Karpas-422 (cell line): ENCODE measurements at regions not wholly inside any gene's neighbourhood (a gene's known extent, or its start where the extent isn't known, plus 50 kb on each side); places are given as distances from the start of the nearest gene placed in this dataset.

Source experiments
- DNase-seq: peaks from one replicate; pipeline ENCODE4 v3.0.0-alpha.2; 2015
- H2AFZ ChIP-seq: fragments of 200-600 bp; sonication (generic); 2 replicates; pipeline ENCODE4 v1.6.1; 2014; ENCODE audit warnings: antibody characterized with exemption, low read length, mixed read lengths
- H3K27ac ChIP-seq: fragments of 200-600 bp; sonication (generic); 2 replicates; pipeline ENCODE4 v1.5.1; 2014; ENCODE audit warnings: mild to moderate bottlenecking, low read length, moderate library complexity
- H3K27me3 ChIP-seq: fragments of 200-600 bp; sonication (generic); 2 replicates; pipeline ENCODE4 v1.6.1; 2014; ENCODE audit warnings: low read length, mixed read lengths
- H3K36me3 ChIP-seq: fragments of 200-600 bp; sonication (generic); 2 replicates; pipeline ENCODE4 v1.6.1; 2014; ENCODE audit warnings: low read length, mixed read lengths; ENCODE audit not compliant: insufficient read depth
- H3K4me1 ChIP-seq: fragments of 200-600 bp; sonication (generic); 2 replicates; pipeline ENCODE4 v1.6.1; 2014; ENCODE audit warnings: mild to moderate bottlenecking, low read length, mixed read lengths
- H3K4me2 ChIP-seq: fragments of 200-600 bp; sonication (generic); 2 replicates; pipeline ENCODE4 v1.6.1; 2014; ENCODE audit warnings: low read length, low read depth, mild to moderate bottlenecking; ENCODE audit not compliant: poor library complexity, severe bottlenecking
- H3K4me3 ChIP-seq: fragments of 200-600 bp; sonication (generic); 2 replicates; pipeline ENCODE4 v1.5.1; 2014; ENCODE audit warnings: mild to moderate bottlenecking, antibody characterized with exemption, low read length, mixed read lengths
- H3K79me2 ChIP-seq: fragments of 200-600 bp; sonication (generic); 2 replicates; pipeline ENCODE4 v1.6.1; 2014; ENCODE audit warnings: mild to moderate bottlenecking, low read length, mixed read lengths
- H3K9ac ChIP-seq: fragments of 200-600 bp; sonication (generic); 2 replicates; pipeline ENCODE4 v1.6.0; 2014; ENCODE audit warnings: low read length
- H3K9me2 ChIP-seq: fragments of 200-600 bp; sonication (generic), shearing (Covaris generic); replicated peaks from 2 replicates; pipeline ENCODE4 v1.6.0; 2014; ENCODE audit warnings: mild to moderate bottlenecking, low read length, moderate library complexity; ENCODE audit not compliant: insufficient read depth
- H3K9me3 ChIP-seq: fragments of 300-700, 200-600 bp; sonication (generic); 2 replicates; pipeline ENCODE4 v1.6.1; 2014; ENCODE audit warnings: low read length, mixed read lengths
- H4K20me1 ChIP-seq: fragments of 200-600 bp; sonication (generic); 2 replicates; pipeline ENCODE4 v1.6.1; 2014; ENCODE audit warnings: mild to moderate bottlenecking, antibody characterized with exemption, low read length, low read depth; ENCODE audit not compliant: insufficient read depth

- Histone ChIP-seq H3K36me3 (no peaks in the 10 kb centered on the region), H3K79me2 (no peaks in the 10 kb centered on the region), H3K4me1 (no peaks in the 10 kb centered on the region), H3K9me3 (no peaks in the 10 kb centered on the region), H2AFZ (no peak overlapping the region), H3K9me2 (no peaks in the 10 kb centered on the region), H4K20me1 (no peaks in the 10 kb centered on the region), H3K27me3 (no peaks in the 10 kb centered on the region), H3K4me2 (no peak overlapping the region), H3K9ac (no peak overlapping the region), H3K27ac (no peak overlapping the region), H3K4me3 (no peak overlapping the region)
- DNase-seq = no peak
Observed at GRCh38 chr15:57824186-57824585, 117.7 kb downstream of the POLR2M start.

DNA sequence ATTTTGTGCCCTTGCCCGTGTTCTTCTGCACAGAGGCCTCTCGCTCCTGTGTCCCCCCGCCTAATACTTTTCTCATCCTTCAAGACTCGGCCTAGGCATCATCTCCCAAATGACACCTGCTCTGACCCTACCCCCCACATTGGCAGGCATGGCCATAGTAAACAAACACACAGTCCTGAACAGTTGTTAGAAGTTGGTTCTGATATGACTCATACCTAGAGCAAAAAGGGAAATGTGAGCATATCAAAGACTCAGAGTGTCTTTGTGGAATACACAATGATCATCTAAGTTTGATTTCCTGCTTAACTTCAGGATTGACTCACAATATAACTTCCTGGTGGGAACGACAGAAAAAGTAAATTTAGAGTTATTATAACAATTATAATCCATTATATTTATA is 120.5 kb downstream of the POLR2M start:
- H3K4me2 ChIP-seq = no peak overlapping the region
- H3K9me2 ChIP-seq = no peaks in the 10 kb centered on the region
- H4K20me1 ChIP-seq = no peaks in the 10 kb centered on the region
- H3K4me1 ChIP-seq = no peaks in the 10 kb centered on the region
- no peak overlapping the region for H3K4me3 ChIP-seq
- H3K9ac ChIP-seq = no peak overlapping the region
- H3K27ac ChIP-seq = no peak overlapping the region
- no peaks in the 10 kb centered on the region for H3K27me3 ChIP-seq
- no peaks in the 10 kb centered on the region for H3K9me3 ChIP-seq
- H3K36me3 ChIP-seq = no peaks in the 10 kb centered on the region
- H2AFZ ChIP-seq = no peak overlapping the region
- no peak for DNase-seq
- H3K79me2 ChIP-seq = no peaks in the 10 kb centered on the region

DNA sequence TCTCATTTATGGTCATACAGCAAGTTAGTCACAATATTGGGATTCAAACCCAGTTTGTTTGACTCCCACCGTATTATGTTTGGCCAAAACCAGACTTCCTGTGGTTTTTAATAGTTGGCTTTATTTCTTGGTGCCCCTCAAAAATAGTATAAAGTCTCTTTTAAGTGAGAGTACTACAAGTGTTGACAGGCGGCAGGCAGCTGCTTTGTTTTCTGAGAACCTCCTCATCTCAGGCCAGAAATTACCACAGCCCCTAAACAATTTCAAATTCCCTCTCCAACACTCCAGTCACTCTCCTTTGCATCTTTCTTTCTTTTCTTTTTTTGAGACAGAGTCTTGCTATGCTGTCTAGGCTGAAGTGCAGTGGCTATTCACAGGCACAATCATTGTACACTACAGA is 121.5 kb downstream of the POLR2M start:
- no peak overlapping the region for H3K27ac ChIP-seq
- H3K79me2 ChIP-seq = no peaks in the 10 kb centered on the region
- H4K20me1 ChIP-seq = no peaks in the 10 kb centered on the region
- no peak for DNase-seq
- H3K9me2 ChIP-seq = no peaks in the 10 kb centered on the region
- H3K9ac ChIP-seq = no peak overlapping the region
- H3K4me3 ChIP-seq = no peak overlapping the region
- no peaks in the 10 kb centered on the region for H3K4me1 ChIP-seq
- no peak overlapping the region for H2AFZ ChIP-seq
- H3K27me3 ChIP-seq = no peaks in the 10 kb centered on the region
- no peak overlapping the region for H3K4me2 ChIP-seq
- no peaks in the 10 kb centered on the region for H3K36me3 ChIP-seq
- no peaks in the 10 kb centered on the region for H3K9me3 ChIP-seq

DNA sequence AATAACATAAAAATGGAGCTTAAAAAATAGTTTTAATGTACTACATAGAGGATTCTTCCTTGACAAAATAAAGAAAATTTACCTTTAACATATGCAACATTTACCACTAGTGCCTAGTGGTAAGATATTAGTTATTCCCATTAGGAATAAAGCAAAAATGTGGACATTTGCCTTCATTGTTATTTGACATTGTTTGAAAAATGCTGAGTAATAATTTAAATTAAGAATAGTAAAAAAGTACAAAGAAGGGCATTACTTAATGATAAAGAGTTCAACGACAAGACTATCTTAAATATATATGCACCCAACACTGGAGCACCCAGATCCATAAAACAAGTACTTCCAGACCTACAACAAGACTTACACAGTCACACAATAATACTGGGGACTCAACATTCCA is 125.7 kb downstream of the POLR2M start:
- no peaks in the 10 kb centered on the region for H3K9me2 ChIP-seq
- no peaks in the 10 kb centered on the region for H3K4me1 ChIP-seq

GRCh38 chr15:57835119-57835518 is 128.6 kb downstream of the POLR2M start:
- Histone ChIP-seq H4K20me1 (no peaks in the 10 kb centered on the region), H3K4me2 (no peak overlapping the region), H3K36me3 (no peaks in the 10 kb centered on the region), H3K9ac (no peak overlapping the region), H3K27me3 (no peaks in the 10 kb centered on the region), H3K4me1 (no peaks in the 10 kb centered on the region), H3K27ac (no peak overlapping the region), H3K9me2 (no peaks in the 10 kb centered on the region), H3K9me3 (0 out of 2 replicates have a peak, but pooled peaks cover 3% of the 10 kb centered on the region), H2AFZ (no peak overlapping the region), H3K4me3 (no peak overlapping the region), H3K79me2 (no peaks in the 10 kb centered on the region)
- DNase-seq = no peak

More for the DNA sequence above, 125.7 kb downstream of the POLR2M start:
- H3K4me3 ChIP-seq = no peak overlapping the region
- H3K27ac ChIP-seq = no peak overlapping the region
- 0 out of 2 replicates have a peak, but pooled peaks cover 3% of the 10 kb centered on the region for H3K9me3 ChIP-seq
- no peak for DNase-seq
- H3K79me2 ChIP-seq = no peaks in the 10 kb centered on the region
- no peaks in the 10 kb centered on the region for H4K20me1 ChIP-seq
- H2AFZ ChIP-seq = no peak overlapping the region
- H3K4me2 ChIP-seq = no peak overlapping the region
- no peak overlapping the region for H3K9ac ChIP-seq
- H3K36me3 ChIP-seq = no peaks in the 10 kb centered on the region
- H3K27me3 ChIP-seq = no peaks in the 10 kb centered on the region

GRCh38 chr15:57849317-57849716 is 142.8 kb downstream of the POLR2M start:
- H3K9ac ChIP-seq = no peak overlapping the region
- no peak overlapping the region for H2AFZ ChIP-seq
- no peaks in the 10 kb centered on the region for H3K36me3 ChIP-seq
- no peaks in the 10 kb centered on the region for H3K9me2 ChIP-seq
- no peak for DNase-seq
- H4K20me1 ChIP-seq = no peaks in the 10 kb centered on the region
- no peaks in the 10 kb centered on the region for H3K9me3 ChIP-seq
- H3K27me3 ChIP-seq = no peaks in the 10 kb centered on the region
- H3K27ac ChIP-seq = no peak overlapping the region
- H3K4me1 ChIP-seq = no peaks in the 10 kb centered on the region
- no peaks in the 10 kb centered on the region for H3K79me2 ChIP-seq
- no peak overlapping the region for H3K4me3 ChIP-seq
- no peak overlapping the region for H3K4me2 ChIP-seq

- H3K9ac ChIP-seq = no peak overlapping the region
- H3K79me2 ChIP-seq = no peaks in the 10 kb centered on the region
- H3K9me2 ChIP-seq = no peaks in the 10 kb centered on the region
- H4K20me1 ChIP-seq = no peaks in the 10 kb centered on the region
- no peak overlapping the region for H3K4me2 ChIP-seq
- no peaks in the 10 kb centered on the region for H3K27me3 ChIP-seq
- no peak overlapping the region for H3K4me3 ChIP-seq
- no peak overlapping the region for H2AFZ ChIP-seq
- no peaks in the 10 kb centered on the region for H3K4me1 ChIP-seq
- no peaks in the 10 kb centered on the region for H3K9me3 ChIP-seq
- H3K27ac ChIP-seq = no peak overlapping the region
- H3K36me3 ChIP-seq = no peaks in the 10 kb centered on the region
- no peak for DNase-seq
Observed at GRCh38 chr15:57854531-57854930, 148.0 kb downstream of the POLR2M start.

DNA sequence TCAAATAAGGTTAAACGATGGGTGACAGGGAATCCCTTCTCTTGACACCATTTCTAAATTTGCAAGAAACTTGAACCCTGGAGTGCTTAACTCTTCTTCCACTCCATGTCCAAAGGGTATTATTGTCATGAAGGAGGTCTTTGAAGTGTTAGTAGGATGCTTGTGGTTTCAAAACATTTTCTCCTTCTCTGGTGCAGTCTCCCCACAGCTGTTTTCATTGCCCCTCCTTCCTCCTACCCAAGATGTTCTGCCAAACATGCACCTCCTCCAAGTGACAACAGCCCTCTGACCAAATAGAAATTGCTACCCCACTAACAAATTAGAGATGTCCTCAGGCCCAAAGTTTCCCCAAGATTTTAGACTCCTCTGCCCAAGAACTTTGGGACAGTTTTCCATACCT is 151.4 kb downstream of the POLR2M start:
- Histone ChIP-seq H2AFZ (no peak overlapping the region), H3K4me1 (no peaks in the 10 kb centered on the region), H3K4me3 (no peak overlapping the region)

GRCh38 chr15:57859130-57859685 is 152.7 kb downstream of the POLR2M start:
- Histone ChIP-seq H3K9ac (no peak overlapping the region), H4K20me1 (no peaks in the 10 kb centered on the region), H3K27me3 (no peaks in the 10 kb centered on the region), H3K4me1 (no peaks in the 10 kb centered on the region), H3K27ac (no peak overlapping the region), H3K4me2 (no peak overlapping the region), H3K79me2 (no peaks in the 10 kb centered on the region), H2AFZ (no peak overlapping the region), H3K4me3 (no peak overlapping the region), H3K9me2 (no peaks in the 10 kb centered on the region), H3K9me3 (no peaks in the 10 kb centered on the region), H3K36me3 (no peaks in the 10 kb centered on the region)
- no peak for DNase-seq

More for the DNA sequence above, 151.4 kb downstream of the POLR2M start:
- no peaks in the 10 kb centered on the region for H3K27me3 ChIP-seq
- H3K9me2 ChIP-seq = no peaks in the 10 kb centered on the region
- no peaks in the 10 kb centered on the region for H3K9me3 ChIP-seq
- no peak overlapping the region for H3K4me2 ChIP-seq
- no peak overlapping the region for H3K27ac ChIP-seq
- no peak for DNase-seq
- no peaks in the 10 kb centered on the region for H3K79me2 ChIP-seq
- no peaks in the 10 kb centered on the region for H3K36me3 ChIP-seq
- H3K9ac ChIP-seq = no peak overlapping the region
- no peaks in the 10 kb centered on the region for H4K20me1 ChIP-seq
